ENCODE measurements at regions not wholly inside any gene's neighbourhood (a gene's known extent, or its start where the extent isn't known, plus 50 kb on each side); places are given as distances from the start of the nearest gene placed in this dataset.

- no peak for DNase-seq
Measured at GRCh38 chr16:86356804-86357203, 153.5 kb upstream of the FOXF1 start.

- no peak for DNase-seq
Measured at GRCh38 chr16:86357303-86357702, 153.0 kb upstream of the FOXF1 start.

GRCh38 chr16:86357950-86358349, 152.4 kb upstream of the FOXF1 start:
- DNase-seq, result no peak

- DNase-seq, result no peak
Measured at GRCh38 chr16:86359571-86359970, 150.8 kb upstream of the FOXF1 start.

- DNase-seq, result no peak
Measured at GRCh38 chr16:86362155-86362849, 148.0 kb upstream of the FOXF1 start.

- DNase-seq, result no peak
Measured at GRCh38 chr16:86363057-86363490, 147.3 kb upstream of the FOXF1 start.

- DNase-seq, result no peak
Measured at GRCh38 chr16:86363836-86364618, 146.3 kb upstream of the FOXF1 start.

- DNase-seq, result no peak
Measured at GRCh38 chr16:86364653-86365380, 145.5 kb upstream of the FOXF1 start.

- DNase-seq, result no peak
Measured at GRCh38 chr16:86365513-86366273, 144.6 kb upstream of the FOXF1 start.

- DNase-seq, result no peak
Measured at GRCh38 chr16:86366481-86366880, 143.8 kb upstream of the FOXF1 start.

GRCh38 chr16:86367291-86368072, 142.8 kb upstream of the FOXF1 start:
- no peak for DNase-seq

GRCh38 chr16:86368261-86368660, 142.1 kb upstream of the FOXF1 start:
- DNase-seq, result no peak

- DNase-seq, result no peak
Measured at GRCh38 chr16:86370062-86370461, 140.3 kb upstream of the FOXF1 start.

- DNase-seq, result no peak
Measured at GRCh38 chr16:86371083-86371803, 139.1 kb upstream of the FOXF1 start.

GRCh38 chr16:86372193-86372592, 138.1 kb upstream of the FOXF1 start:
- DNase-seq, result no peak

GRCh38 chr16:86373276-86373901, 136.9 kb upstream of the FOXF1 start:
- no peak for DNase-seq

- no peak for DNase-seq
Measured at GRCh38 chr16:86374603-86375130, 135.7 kb upstream of the FOXF1 start.

GRCh38 chr16:86375364-86375763, 135.0 kb upstream of the FOXF1 start:
- no peak for DNase-seq

GRCh38 chr16:86375851-86376250, 134.5 kb upstream of the FOXF1 start:
- DNase-seq, result no peak

- no peak for DNase-seq
Measured at GRCh38 chr16:86376837-86377236, 133.5 kb upstream of the FOXF1 start.
